OCI-LY7 (cell line): ENCODE measurements at regions not wholly inside any gene's neighbourhood (a gene's known extent, or its start where the extent isn't known, plus 50 kb on each side); places are given as distances from the start of the nearest gene placed in this dataset.

Experiments
- CTCF ChIP-seq: fragments of 200-600 bp; sonication (generic); conservative IDR thresholded peaks from 2 replicates; pipeline ENCODE4 v1.5.1; 2014; ENCODE audit warnings: mild to moderate bottlenecking, antibody characterized with exemption, low read length, moderate library complexity, mixed read lengths
- EZH2phosphoT487 ChIP-seq: fragments of 200-600 bp; sonication (generic); IDR thresholded peaks from 2 replicates; pipeline ENCODE4 v1.6.1; 2018; ENCODE audit warnings: low read depth, borderline replicate concordance, mild to moderate bottlenecking, mixed run types, antibody characterized with exemption, low read length, moderate library complexity, mixed read lengths

- TF ChIP-seq CTCF (no peak), EZH2phosphoT487 (no peak)
Measured at GRCh38 chr1:99565606-99566289, 80.2 kb upstream of the PALMD start.
